ENCODE measurements at regions not wholly inside any gene's neighbourhood (a gene's known extent, or its start where the extent isn't known, plus 50 kb on each side); places are given as distances from the start of the nearest gene placed in this dataset.
"Not testable (repeated sequence)": the region's sequence is repeated elsewhere in the genome, so short reads cannot be mapped to it uniquely, and the experiment has no call there.

DNA sequence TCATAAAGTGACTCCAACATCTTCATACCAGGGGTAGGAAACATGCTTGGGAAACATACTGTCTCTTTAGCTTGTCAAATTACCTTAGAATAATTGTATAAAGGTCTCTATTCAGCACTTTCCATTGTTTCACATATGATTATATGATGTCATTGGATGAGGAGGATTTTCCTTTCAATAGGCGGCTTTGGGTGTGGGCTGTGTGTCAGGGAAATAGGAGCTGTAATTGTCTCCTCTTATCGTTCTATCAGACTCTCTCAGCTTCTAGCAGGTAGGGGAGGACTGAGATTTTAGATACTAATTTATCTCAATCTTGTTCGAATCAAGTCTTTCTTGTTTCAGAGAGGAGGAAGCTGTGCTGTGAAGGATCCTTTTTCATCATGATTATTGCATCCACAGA, 179.4 kb upstream of the OLIG3 start:
- Mint-ChIP-seq H3K27ac (no peak overlapping the region), H3K9me3 (no peaks in the 10 kb centered on the region), H3K36me3 (peaks cover 6% of the 10 kb centered on the region), H3K27me3 (peaks cover 15% of the 10 kb centered on the region), H3K4me3 (no peak overlapping the region), H3K4me1 (peaks cover 15% of the 10 kb centered on the region)
- POLR2A ChIA-PET = no interaction called here
- ATAC-seq (ENCODE audit: low read depth) (no peak), DNase-seq (no peak)

- Mint-ChIP-seq H3K4me1 (peaks cover 20% of the 10 kb centered on the region), H3K9me3 (no peaks in the 10 kb centered on the region), H3K27me3 (peaks cover 8% of the 10 kb centered on the region), H3K36me3 (peaks cover 7% of the 10 kb centered on the region), H3K27ac (peak overlapping the region; percentile 52), H3K4me3 (peak overlapping the region; percentile 62)
- no peak for DNase-seq
- ATAC-seq (ENCODE audit: low read depth) = peak; percentile 83
- POLR2A ChIA-PET = no interaction called here
Observed at GRCh38 chr6:137676888-137677287, 182.7 kb upstream of the OLIG3 start.

DNA sequence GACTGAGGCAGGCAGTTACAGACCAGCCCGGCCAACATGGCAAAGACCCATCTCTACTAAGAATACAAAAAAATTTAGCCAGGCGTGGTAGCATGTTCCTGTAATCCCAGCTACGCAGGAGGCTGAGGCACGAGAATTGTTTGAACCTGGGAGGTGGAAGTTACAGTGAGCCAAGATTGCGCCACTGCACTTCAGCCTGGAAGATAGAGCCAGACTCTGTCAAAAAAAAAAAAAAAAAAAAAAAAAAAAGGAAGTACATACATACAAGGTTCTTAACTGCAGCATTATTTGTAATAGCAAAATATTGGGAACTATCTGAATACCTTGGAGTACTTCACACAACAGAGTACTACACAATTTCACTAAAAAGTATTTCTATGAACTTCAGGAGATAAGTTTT, 183.5 kb upstream of the OLIG3 start:
- Mint-ChIP-seq H3K27me3 (peaks cover 8% of the 10 kb centered on the region), H3K4me1 (peaks cover 20% of the 10 kb centered on the region), H3K36me3 (peaks cover 7% of the 10 kb centered on the region), H3K9me3 (no peaks in the 10 kb centered on the region), H3K4me3 (no peak overlapping the region), H3K27ac (no peak overlapping the region)
- ATAC-seq (ENCODE audit: low read depth) = no peak
- no peak for DNase-seq
- POLR2A ChIA-PET = no interaction called here

- H3K9me3 Mint-ChIP-seq = no peaks in the 10 kb centered on the region
- no peak for DNase-seq
- no peak for ATAC-seq (ENCODE audit: low read depth)
- no peak overlapping the region for H3K4me3 Mint-ChIP-seq
- H3K27me3 Mint-ChIP-seq = peaks cover under 1% of the 10 kb centered on the region
- no peak overlapping the region for H3K27ac Mint-ChIP-seq
- POLR2A ChIA-PET = no interaction called here
- H3K36me3 Mint-ChIP-seq = peaks cover 7% of the 10 kb centered on the region
- H3K4me1 Mint-ChIP-seq = peaks cover 20% of the 10 kb centered on the region
Observed at GRCh38 chr6:137678451-137678850, 184.3 kb upstream of the OLIG3 start.

GRCh38 chr6:137680705-137681346, 186.2 kb upstream of the TNFAIP3 start:
- Mint-ChIP-seq H3K4me3 (no peak overlapping the region), H3K4me1 (peaks cover 26% of the 10 kb centered on the region), H3K27ac (no peak overlapping the region), H3K9me3 (peaks cover 1% of the 10 kb centered on the region), H3K36me3 (peaks cover 7% of the 10 kb centered on the region), H3K27me3 (no peaks in the 10 kb centered on the region)
- no peak for ATAC-seq (ENCODE audit: low read depth)
- DNase-seq = no peak
- POLR2A ChIA-PET = no interaction called here

DNA sequence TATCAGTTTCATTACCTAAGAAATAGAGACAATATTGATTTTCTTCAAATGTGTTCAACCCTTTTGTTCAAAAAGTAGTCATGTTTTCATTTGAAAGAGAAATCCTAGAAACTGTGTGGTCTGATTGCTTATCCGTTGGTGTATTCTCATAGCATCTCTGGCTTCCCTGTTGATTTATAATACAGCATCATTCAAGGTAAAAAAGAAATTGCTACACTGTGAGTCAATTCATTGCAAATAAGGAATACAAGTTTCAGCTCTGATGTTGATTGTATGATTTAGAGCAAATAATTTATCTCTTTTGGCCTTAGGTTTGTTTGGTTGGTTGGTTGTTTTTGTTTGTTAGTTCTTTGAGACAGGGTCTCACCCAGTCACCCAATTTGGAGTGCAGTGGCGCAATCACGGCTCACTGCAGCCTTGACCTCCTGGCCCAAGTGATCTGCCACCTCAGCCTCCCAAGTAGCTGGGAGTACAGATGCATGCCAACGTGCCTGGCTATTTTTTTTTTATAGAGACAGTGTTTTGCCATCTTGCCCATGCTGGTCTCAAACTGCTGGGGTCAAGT, 185.5 kb upstream of the TNFAIP3 start:
- peaks cover 1% of the 10 kb centered on the region for H3K9me3 Mint-ChIP-seq
- H3K27me3 Mint-ChIP-seq = no peaks in the 10 kb centered on the region
- no peak for ATAC-seq (ENCODE audit: low read depth)
- H3K27ac Mint-ChIP-seq = no peak overlapping the region
- POLR2A ChIA-PET = no interaction called here
- peaks cover 25% of the 10 kb centered on the region for H3K4me1 Mint-ChIP-seq
- peaks cover 7% of the 10 kb centered on the region for H3K36me3 Mint-ChIP-seq
- no peak for DNase-seq
- no peak overlapping the region for H3K4me3 Mint-ChIP-seq

DNA sequence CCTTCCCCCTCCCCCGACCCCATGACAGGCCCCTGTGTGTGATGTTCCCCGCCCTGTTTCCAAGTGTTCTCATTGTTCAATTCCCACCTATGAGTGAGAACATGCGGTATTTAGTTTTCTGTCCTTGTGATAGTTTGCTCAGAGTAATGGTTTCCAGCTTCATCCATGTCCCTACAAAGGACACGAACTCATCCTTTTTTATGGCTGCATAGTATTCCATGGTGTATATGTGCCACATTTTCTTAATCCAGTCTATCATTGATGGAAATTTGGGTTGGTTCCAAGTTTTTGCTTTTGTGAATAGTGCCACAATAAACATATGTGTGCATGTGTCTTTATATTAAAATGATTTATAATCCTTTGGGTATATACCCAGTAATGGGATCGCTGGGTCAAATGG, 184.4 kb upstream of the TNFAIP3 start:
- peaks cover 17% of the 10 kb centered on the region for H3K4me1 Mint-ChIP-seq
- DNase-seq; H3K27ac Mint-ChIP-seq; H3K36me3 Mint-ChIP-seq; ATAC-seq (ENCODE audit: low read depth); H3K4me3 Mint-ChIP-seq; H3K27me3 Mint-ChIP-seq; H3K9me3 Mint-ChIP-seq; POLR2A ChIA-PET: not testable (repeated sequence)

DNA sequence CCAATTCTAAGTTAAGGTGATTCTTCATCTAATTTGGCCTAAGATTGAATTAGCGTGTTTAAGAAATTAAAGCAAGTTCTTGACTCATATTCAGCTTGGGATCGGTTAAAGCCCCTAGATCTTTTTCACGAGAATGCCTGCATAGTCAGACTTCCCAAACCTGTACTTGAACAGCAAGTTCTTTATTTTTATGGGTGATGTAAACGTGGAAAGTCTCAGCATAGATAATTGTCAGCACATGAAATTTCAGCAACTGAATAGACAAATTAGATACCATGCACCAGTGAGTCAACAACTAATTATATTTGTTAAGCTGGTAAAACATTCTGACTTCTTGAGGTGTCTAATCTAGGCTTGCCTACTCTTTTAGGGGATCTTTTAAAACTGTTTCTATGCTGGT, 183.1 kb upstream of the TNFAIP3 start:
- Mint-ChIP-seq H3K36me3 (peaks cover 4% of the 10 kb centered on the region), H3K4me1 (peaks cover 11% of the 10 kb centered on the region), H3K27me3 (no peaks in the 10 kb centered on the region), H3K27ac (no peak overlapping the region), H3K4me3 (no peak overlapping the region), H3K9me3 (peaks cover 1% of the 10 kb centered on the region)
- ATAC-seq (ENCODE audit: low read depth) (no peak), DNase-seq (no peak)
- POLR2A ChIA-PET = no interaction called here

DNA sequence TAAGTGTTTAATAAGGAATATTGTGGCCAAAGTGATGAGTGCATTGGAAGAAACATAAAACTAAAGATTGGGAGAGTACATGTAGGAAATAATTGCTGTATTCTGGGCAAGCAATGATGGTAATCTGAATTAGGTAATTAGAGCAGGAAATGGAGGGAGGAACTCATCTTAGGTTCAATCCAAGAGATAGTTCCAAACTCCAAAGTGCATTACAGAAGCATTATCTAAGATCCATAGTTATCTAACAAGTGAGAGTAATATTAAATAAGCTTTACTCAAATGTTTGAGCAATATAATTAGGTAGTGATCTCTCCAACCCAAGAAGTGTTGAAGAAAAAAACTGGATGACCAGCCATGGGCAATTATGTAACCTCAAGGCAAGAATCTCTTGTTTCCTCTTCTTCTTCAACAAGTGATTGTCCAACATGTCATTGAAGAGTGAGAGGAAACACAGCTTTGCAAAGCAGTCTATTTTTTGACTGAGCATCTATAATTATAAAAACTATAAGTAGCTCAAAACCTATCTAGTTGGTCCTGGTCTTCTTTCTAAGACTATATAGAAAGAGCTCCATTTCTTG, 181.2 kb upstream of the TNFAIP3 start:
- POLR2A ChIA-PET = no interaction called here
- Mint-ChIP-seq H3K36me3 (peaks cover 1% of the 10 kb centered on the region), H3K27ac (no peak overlapping the region), H3K9me3 (peaks cover 1% of the 10 kb centered on the region), H3K4me3 (no peak overlapping the region), H3K4me1 (peaks cover 8% of the 10 kb centered on the region), H3K27me3 (no peaks in the 10 kb centered on the region)
- DNase-seq (no peak), ATAC-seq (ENCODE audit: low read depth) (no peak)

DNA sequence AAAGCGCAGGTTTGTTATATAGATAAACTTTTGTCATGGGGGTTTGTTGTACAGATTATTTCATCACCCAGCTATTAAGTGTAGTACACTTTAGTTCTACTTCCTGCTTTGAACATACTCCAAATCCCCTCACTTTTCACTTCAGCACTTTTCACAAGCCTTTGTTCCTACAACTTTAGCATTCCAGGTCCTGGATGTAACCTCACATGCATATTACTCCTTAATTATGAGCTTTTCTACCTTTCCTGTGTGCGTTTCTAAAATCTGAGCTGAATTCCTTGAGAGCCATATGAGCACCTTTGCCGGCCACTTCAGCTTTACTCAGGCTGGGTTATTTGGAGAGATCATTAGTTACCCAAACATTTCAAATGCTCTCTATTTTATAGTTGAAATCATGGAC, 179.2 kb upstream of the TNFAIP3 start:
- H3K36me3 Mint-ChIP-seq = peaks cover 4% of the 10 kb centered on the region
- H3K4me1 Mint-ChIP-seq = peaks cover 7% of the 10 kb centered on the region
- H3K9me3 Mint-ChIP-seq = peaks cover 1% of the 10 kb centered on the region
- no peaks in the 10 kb centered on the region for H3K27me3 Mint-ChIP-seq
- POLR2A ChIA-PET = no interaction called here
- DNase-seq = no peak
- H3K4me3 Mint-ChIP-seq = no peak overlapping the region
- H3K27ac Mint-ChIP-seq = no peak overlapping the region
- no peak for ATAC-seq (ENCODE audit: low read depth)

GRCh38 chr6:137688230-137688971, 178.7 kb upstream of the TNFAIP3 start:
- ATAC-seq (ENCODE audit: low read depth) (no peak), DNase-seq (no peak)
- Mint-ChIP-seq H3K9me3 (peaks cover 1% of the 10 kb centered on the region), H3K27me3 (no peaks in the 10 kb centered on the region), H3K4me1 (peaks cover 7% of the 10 kb centered on the region), H3K36me3 (peaks cover 4% of the 10 kb centered on the region), H3K27ac (no peak overlapping the region), H3K4me3 (no peak overlapping the region)
- POLR2A ChIA-PET = no interaction called here

DNA sequence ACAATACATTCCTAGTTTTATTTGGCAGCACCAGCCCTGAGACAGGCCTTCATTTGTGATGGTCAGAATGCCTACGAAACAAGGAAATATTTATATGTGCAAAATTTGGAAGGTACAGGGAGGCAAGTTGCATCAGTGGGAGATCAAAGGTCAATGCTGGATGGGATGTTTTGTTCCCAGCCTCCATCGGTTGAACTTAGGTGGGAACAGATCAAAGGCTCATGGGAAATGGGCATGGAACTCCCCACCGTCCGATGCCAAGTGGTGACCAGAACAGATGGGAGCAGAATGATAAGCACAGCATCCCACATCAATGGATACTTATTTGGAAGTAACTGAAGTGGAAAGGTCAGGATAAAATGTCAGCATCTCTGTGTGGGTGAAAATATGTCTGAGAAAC, 177.7 kb upstream of the TNFAIP3 start:
- ATAC-seq (ENCODE audit: low read depth) (no peak), DNase-seq (no peak)
- H3K27ac Mint-ChIP-seq = no peak overlapping the region
- POLR2A ChIA-PET = no interaction called here
- H3K27me3 Mint-ChIP-seq = no peaks in the 10 kb centered on the region
- H3K9me3 Mint-ChIP-seq = peaks cover 1% of the 10 kb centered on the region
- H3K4me3 Mint-ChIP-seq = no peak overlapping the region
- peaks cover 4% of the 10 kb centered on the region for H3K36me3 Mint-ChIP-seq
- peaks cover 5% of the 10 kb centered on the region for H3K4me1 Mint-ChIP-seq

DNA sequence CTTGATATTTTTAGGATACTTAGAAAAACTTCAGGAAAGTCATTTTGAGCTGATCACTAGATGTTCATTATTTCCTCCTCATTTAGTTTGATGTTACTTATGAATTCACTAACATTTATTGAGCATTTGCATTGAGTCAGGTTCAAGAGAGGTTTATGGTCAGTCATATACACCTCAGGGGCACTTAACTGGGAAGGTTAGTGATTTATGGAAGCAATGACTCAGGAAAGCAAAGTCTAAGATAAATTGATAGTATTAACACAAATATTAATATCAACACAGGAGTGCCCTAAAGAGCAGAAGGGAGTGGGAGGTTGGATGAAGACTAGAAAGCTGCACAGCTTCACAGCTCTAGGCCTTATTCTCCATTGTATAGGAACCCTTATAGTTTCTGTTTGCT, 177.0 kb upstream of the TNFAIP3 start:
- Mint-ChIP-seq H3K36me3 (peaks cover 4% of the 10 kb centered on the region), H3K9me3 (peaks cover 1% of the 10 kb centered on the region), H3K27ac (no peak overlapping the region), H3K4me1 (no peaks in the 10 kb centered on the region), H3K4me3 (no peak overlapping the region), H3K27me3 (peaks cover 2% of the 10 kb centered on the region)
- no peak for ATAC-seq (ENCODE audit: low read depth)
- POLR2A ChIA-PET = no interaction called here
- DNase-seq = no peak

DNA sequence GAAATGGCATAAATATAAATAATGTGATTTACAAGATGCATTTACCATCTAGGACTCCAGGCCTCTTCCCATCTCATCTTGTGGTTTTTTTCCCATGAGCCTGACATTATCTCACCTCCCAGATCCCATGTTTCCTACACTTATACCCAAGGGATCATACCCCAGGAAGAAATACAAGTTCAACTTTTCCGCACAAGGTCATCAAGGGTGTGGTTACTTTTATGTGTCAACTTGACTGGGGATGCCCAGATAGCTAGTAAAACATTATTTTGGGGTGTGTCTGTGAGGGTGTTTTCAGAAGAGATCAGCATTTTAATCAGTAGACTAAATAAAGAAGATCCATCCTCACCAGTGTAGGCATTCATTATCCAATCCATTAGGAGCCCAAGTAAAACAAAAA, 176.3 kb upstream of the TNFAIP3 start:
- Mint-ChIP-seq H3K36me3 (peaks cover 4% of the 10 kb centered on the region), H3K9me3 (no peaks in the 10 kb centered on the region), H3K4me1 (peaks cover 3% of the 10 kb centered on the region), H3K27me3 (peaks cover 2% of the 10 kb centered on the region), H3K4me3 (no peak overlapping the region), H3K27ac (no peak overlapping the region)
- POLR2A ChIA-PET = no interaction called here
- ATAC-seq (ENCODE audit: low read depth) (no peak), DNase-seq (no peak)
